NCI-H1930 (cell line): ENCODE measurements at regions not wholly inside any gene's neighbourhood (a gene's known extent, or its start where the extent isn't known, plus 50 kb on each side); places are given as distances from the start of the nearest gene placed in this dataset.

Source experiments
- DNase-seq, 2 experiments: peaks; one replicate each; lab custom pipeline; 2025; lab: John Stamatoyannopoulos, UW

DNA sequence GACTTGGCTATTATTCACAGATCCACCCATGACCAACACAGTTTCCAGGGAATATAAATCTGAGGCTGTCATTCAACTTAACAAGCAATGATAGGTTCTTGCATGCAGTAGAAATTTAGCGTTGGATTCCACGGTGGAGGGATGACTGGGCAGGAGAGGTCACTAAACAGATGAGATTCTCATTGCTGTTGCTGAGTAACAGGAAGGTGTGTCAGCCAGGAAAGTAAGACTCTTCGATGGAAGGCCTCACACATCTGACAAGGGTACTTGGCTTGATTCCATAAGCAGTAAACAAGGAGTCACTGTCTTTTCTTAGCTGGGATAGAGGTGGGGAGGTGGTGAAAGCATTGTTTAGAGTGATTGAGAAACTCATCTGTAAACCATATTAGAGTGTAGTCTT is 1152.0 kb downstream of the SORCS3 start:
- no peak for DNase-seq

DNA sequence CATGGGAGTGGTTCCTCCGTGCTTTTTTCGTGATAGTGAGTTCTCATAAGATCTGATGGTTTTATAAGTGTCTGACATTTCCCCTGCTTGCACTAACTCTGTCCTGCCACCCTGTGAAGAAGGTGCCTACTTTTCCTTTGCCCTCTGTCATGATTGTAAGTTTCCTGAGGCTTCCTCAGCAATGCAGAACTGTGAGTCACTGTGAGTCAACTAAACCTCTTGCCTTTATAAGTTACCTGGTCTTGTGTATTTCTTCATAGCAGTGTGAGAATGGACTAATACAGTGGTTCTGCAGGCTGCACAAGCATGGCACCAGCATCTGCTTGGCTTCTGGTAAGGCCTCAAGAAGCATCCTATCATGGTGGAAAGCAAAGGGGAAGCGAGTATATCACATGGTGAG is 1144.6 kb downstream of the SORCS3 start:
- DNase-seq = no peak

DNA sequence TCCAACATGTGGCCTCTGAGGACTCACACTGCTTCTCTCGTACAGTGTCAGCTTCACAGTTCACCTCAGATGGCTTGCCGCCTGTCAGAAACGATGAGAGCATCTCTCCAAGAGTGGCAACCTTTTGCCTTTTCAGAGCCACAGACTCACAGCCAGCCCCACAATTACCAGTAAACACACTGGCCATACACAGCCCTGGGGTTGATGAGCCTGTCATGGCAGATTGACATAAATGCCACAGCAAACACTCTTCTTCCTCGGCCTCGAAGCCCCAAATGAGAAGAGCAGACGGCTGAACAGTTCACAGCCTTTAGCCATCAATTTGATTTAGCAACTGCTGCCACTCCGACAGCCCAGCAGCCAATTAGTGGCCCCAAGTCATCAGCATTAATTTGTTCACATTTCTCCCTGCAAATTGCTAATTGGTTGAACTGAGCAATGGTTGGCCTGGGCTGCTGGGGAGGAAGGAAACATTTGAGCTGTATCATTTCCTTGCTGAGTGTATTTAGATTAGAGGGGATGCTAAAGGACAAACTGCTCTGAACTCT is 1142.9 kb downstream of the SORCS3 start:
- DNase-seq = no peak

DNA sequence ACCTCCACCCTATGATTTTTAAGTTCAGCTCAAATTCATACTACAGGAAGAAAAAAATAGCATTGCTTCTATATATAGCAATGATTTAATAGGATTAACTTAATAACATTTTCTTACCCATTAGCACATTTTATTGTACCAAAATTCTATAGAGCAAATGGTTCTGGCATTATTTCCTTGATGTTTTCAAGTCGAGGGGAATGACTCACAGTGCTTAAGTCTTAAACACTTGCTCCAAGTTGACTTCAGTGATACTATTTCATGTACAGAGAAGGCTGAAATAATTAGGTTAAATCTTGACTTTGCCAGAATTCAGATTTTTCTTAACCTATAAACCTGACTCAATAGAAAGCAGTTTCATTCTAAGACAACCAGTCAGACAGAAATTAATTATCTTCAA is 1133.8 kb downstream of the SORCS3 start:
- DNase-seq = no peak

DNA sequence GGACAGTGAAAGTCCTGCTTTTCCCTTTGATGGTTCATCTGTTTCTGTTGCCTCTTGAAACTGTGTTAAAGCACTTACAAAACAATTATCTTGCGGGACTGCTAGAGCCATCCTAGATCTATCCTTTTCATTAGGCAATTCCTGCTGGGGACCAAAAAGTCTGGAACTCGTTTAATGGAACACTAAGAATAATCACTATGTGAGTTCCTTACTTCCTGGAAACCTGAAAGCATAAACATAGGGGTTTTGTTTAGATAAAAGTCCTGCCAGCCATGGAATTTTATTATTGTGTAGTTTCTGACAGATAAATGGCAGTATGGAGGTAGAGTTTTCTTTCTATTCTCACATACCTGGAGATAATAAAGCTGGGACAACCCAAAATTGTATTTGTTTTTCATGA is 1133.3 kb downstream of the SORCS3 start:
- DNase-seq = no peak

DNA sequence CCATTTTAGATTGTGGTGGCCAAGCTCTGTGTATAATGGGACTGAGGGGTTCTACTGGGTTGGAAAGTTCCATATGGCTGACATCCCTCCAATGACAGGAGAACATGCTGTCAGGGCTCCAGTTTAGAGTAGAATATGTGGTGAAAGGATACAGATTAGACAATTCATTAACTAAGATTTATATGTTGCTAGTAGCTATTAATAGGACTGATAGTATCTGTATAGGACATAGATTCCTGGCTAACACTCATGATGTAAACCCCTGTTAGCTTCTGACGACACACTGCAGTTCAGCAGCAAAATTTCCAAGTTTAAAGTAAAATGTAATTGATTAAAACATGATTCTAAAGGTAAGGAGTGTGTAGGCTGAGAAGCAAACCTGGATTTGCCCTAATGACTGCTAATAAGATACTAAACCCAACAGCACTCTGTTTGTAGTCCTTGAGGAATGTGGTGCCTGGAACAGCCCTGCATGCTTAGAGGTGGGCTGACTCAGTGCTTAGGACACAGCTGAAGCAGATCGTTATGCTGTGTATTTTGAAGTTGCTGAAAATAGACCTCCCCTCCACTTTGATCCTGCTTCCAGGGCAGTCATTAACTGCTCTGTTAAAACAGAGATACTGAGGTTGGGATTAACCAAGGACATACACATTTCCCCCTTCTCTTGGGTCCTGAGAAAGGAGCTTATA is 1129.6 kb downstream of the SORCS3 start:
- DNase-seq = no peak

DNA sequence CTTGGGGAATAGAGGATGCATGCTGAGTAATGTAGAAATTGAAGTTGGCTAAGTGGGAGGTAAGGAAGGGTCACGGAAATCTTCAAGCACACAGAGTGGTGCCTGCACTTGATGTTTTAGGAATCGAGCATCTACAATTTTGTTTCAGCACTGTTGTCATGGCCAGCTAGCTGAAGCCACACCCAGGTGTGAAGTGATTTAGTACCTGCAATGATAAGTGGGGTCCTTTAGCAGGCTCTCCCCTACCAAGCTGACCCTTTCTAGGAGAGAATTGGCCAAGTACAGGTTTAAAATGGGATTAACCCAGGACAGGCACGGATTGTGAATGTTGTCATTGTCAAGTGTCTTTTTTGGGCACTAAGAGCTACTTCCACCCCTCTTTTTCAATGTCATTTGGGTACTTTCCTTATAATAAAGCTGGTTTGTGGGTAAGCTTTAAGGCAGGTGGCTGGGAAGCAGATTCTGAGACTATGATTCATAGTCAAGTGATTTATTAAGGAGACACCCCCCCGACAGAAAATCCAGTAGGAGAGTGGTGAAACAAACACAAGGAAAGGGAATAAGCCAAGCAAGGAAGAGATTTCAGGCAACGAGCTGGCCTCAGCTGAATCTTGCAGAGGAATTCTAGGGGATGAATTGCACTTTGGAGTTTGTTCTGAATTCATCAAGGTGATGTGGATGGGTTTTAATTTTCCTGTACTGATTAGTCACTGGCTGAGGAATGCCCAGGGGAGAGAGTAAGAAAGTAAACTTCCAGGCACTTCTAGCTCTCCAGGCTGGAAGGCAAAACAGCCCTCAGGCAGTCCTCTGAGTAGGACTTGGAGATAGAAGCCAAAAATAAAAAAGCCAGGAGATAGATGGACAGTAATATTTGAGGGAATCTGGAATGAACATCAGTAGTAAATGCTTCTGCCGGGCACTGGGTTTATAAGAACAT is 1128.4 kb downstream of the SORCS3 start:
- no peak for DNase-seq

DNA sequence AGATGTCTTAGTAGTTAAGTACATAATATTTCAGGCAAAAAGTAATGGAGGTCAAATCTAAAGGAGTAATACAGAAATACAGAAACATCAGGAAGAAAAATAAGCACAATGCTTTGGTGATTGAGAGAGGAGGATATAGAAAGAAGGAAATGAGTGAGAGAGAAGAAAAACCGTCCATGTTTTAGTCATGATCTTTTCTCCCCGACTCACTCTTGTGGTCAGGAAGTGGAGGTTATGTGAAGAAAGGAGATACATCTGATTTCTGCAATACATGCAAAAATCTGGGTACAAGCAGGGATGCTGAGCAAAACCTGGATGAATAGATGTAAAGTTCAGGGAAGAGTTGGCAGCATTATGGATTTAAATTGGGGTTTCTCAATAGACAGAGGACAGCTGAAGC is 1122.5 kb downstream of the SORCS3 start:
- no peak for DNase-seq

DNA sequence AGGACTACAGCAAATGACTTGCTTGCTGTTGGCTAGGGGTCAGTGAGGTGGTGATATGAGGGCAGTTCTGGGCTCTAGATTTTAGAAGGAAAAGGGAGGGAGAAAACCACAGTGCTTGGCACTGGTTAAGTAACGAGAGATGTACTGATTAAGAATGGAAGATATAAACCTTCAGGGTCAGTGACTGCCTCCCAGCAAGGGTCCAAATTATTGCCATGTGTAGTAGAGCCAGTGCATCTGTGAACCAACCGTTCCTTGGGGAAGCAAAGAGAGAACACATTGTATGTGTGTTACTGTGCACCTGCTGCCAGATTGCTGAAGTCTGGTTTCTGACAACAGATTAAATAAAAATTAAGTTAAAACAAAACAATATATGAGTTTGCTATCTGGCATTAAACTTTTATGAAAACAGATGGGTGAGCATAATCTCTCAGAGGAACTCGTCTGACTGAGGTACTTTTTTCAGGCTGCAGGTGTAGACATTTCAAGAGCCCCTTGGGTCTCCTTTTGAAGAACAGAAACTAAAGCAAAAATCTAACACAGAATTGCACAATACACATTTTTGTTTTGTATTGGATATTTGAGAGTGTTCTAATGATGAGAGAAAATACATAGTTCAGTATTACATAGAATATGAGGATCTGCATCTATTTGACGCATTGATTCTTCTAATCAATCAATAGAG is 1120.6 kb downstream of the SORCS3 start:
- no peak for DNase-seq

DNA sequence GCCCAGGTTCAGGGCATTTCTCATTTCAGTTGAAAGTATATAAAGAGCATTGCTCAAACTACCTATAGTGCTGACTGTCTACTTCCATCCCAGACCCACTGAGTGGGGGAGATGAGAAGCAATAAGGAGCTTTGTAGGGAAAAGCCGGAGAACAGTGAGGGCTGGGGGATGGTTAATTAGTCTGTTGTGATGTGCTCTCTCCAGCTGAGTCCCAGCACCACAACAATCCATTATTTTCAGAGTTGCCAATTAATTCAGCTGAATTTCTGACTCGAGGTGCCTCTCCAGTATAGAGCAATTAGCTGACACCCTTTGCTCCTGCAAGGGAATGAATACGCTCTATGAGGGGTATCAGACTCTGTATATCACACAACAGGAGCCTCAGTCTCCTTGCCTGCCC is 1118.6 kb downstream of the SORCS3 start:
- no peak for DNase-seq

DNA sequence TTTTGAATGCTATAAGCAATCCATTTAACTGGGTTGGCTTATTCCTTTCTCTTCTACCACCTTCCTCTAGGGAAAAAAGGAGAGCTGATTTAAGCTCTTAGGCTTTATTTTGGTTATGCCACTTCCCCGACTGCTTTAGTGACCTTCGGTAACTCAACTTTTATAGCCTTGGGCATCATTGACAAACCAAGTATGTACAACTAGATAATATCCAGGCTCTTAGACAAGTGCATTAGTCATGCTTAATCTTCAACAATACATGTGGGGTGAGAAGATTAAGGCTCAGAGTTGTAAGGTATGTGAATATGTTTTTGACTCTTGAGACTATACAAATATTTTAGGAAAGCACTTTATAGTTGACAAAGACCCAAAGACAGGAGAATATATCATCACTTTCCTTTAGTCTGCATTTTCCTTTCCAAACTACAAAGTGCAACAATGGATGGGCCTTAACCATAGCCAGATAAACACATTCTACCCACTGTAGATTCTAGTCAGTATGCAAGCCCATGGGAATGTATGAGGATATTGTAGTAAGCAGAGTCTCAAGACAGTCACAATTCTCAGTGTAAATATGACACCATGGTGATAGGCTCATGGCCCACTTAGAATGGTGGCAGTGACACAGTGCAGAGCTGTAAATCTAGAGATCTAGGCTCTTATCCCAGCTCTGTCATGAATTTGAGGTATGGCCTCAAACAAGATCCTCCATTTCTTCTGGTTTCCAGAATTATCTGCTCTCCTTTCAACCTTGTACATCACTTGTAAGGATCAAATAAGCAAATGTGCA is 1117.3 kb downstream of the SORCS3 start:
- DNase-seq = no peak

DNA sequence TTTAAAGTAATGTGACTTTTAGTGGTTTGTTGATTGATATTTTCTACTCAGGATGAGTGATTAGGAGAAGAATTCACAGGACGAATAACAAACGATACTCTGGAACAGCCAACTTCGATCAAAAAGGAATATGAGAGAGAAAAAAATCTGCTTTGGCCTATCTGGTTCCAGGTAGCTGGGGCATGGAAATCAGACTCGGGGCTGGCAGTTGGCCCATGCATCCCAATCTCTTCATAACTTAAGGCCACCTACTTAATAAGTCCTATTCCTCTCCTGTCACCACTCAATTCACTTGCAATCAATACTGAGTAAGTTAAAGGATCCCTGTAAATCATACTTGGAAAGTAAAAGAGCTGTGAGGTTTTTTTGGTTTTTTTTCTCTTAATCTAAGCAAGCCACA is 1116.2 kb downstream of the SORCS3 start:
- no peak for DNase-seq

DNA sequence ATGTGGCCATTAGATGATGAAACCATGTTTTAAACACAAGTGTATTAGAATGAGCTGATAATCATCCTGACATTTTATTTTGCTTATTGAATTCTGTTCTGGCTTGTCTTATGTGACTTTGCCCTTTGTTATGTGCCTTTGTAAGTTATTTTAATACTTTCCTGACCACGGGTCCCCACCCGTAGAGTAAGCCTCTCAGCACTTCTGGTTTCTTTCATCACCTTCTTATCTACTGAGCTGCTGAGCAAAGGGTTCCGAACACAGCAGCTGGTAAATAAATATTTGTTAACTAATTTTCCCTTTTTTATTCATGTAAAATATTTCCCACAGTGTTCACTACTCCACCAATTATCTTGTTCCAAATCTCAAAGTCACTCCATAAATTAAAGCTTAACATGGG is 1115.3 kb downstream of the SORCS3 start:
- no peak for DNase-seq

DNA sequence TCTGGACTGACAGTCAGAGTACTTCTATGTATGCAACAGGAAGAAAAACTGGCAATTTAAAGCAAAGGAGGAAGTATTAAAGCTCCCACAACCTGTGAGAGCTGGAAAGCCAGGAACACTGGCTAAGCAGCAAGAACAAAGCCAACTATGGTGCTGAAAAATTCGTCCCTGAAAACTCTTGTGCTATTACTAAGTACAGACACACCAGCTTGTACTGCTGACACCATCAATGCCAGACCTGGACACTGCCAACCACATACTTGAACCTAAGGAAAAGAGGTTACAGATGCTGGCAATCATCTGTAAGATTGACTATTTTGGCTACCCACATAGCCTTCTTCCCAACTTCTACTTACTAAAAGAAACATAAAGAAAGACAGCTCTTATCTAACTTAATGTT is 1110.6 kb downstream of the SORCS3 start:
- DNase-seq = no peak

DNA sequence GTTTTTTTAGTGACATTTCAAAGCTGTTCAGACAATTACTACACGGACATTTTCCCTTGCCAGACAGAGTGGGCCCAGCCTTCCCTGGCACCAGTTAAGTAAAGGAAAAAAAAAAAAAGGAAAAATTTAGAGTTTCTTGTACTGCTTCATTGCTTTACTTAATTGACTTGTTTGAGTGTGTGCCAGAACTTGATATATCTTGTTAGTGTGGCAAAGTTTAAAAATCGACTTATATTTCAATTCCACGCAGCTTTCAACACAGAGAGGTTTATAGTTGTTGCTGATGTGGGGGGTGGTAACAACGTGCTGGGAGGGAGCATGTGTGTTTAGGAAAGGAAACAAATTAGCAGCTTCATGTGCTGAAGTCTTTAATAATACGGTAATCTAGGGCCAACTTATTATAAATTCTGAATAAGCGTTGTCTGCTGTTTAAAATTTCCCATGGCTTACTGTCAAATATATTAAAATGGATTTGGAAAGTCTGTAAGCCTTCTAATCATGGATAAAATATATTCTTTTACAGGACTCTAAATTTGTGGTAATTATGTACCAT is 1104.6 kb downstream of the SORCS3 start:
- no peak for DNase-seq

DNA sequence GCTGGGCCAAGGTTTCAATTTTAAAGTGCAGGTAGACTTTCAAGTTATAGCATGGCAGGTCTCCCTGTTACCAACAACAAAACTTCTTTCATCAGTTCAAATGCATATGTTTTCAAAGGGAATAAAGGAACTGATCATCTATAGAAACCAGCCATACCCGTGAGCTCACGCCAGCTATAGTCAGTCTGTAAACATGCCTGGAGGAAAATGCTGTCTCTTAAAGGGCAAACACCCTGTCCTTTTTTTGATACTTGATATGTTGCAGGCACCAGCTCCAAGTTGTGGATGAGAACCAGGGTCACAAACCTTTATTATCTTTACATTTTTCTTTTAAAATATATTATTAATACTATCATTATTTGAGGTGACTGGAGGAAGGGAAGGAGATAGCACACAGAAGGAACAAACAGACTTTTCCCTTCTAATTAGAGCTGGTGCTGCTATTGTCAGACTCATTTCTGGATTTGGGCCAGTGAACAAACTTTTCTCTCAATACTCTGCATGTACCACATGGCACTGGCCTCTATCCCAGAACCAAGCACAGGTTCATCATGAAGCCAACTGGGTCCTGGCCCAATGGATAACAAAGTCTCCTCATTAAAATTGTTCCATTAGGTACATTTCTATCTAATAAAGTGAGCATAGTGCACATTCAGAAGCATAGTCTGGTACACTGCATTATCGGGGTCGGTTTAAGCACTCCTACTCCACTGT is 1102.4 kb downstream of the SORCS3 start:
- peak in 1 of 2 experiments; percentile 0 for DNase-seq

DNA sequence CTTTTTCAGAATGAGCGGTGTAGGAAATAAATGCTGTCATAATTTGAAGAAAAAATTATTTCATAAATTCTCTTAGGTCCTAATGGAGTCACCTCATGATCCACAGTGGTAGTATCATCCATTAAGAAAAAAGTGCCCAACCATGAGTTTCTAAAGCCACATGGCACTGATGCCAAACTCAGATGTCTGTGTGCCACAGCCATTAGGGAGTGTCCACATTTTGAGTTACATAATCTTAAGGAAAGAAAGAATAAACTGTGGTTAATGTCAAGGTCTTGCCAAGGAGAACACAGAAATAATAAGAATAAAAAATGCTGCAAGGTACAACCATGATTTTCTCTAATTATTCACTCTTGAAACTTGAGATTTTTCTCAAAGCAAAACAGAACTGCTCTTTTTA is 1101.8 kb downstream of the SORCS3 start:
- no peak for DNase-seq

DNA sequence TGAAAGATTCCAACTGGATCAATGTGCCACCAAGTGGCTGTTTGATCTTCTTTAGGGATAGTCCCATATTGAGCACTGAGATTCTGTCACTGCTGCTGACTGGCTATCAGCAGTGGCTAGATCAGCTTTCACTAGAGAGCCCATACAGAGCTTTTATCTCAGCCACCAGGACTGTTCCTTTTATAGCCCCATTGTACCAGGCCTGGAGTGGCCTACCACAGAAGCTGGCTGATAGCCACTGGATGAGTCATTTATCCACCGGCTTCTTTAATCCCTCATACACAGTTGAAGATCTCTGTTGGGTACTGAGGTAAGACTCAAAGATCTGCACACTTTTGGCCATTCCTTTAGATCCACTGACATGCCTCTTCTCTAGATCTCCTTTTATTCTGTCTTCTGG is 1101.1 kb downstream of the SORCS3 start:
- DNase-seq = no peak

DNA sequence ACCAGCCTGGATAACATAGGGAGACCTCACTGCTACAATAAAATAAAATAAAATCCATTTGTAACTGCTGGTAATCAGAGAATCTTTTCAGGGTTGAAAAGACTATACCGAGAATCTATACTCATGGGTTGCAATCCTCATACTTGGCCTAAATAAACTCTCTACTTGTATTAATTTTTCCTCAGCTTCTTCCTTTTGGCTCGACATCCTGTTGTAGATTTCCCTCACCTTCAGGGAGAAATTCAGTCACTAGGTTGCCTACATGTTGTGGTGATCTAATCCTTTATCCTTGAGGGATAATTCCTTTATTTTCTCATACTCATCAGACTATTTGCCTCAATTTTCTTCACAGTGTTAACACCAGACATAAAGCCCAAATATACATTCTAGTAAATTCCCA is 1093.4 kb downstream of the SORCS3 start:
- DNase-seq = no peak

DNA sequence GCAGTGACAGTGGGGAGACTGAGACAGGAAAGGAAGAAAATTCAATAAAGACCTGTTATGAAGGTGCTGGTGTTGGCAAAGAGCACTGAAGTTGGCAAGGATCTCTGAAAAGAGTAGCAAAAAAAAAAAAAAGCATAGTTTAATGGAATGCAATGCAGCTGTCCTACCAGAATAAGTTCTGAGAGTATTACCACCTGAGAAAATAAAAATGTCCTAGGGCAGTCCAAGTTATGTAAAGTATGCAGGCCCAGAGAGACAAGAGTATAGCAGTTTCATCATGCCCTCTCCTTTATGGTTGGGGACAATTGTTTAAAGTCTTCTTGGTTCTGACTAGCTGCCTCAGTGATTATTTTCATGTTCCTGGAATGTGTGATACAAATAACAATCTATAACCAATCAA is 1092.8 kb downstream of the SORCS3 start:
- no peak for DNase-seq

DNA sequence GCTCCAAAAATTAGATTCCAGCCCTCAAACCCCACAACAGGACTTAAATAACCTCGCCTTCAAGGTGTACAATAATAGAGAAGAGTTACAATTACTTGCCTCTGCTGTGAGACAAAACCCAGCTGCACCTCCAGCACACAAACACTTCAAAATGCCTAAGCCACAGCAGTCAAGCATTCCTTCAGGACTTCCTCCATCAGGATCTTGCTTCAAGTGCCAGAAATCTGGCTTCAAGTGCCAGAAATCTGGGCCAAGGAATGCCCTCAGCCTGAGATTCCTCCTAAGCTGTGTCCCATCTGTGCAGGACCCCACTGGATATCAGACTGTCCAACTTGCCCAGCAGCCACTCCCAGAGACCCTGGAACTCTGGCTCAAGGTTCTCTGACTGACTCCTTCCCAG is 1088.3 kb downstream of the SORCS3 start:
- no peak for DNase-seq
